ENCODE measurements at regions not wholly inside any gene's neighbourhood (a gene's known extent, or its start where the extent isn't known, plus 50 kb on each side); places are given as distances from the start of the nearest gene placed in this dataset.

GRCh38 chr13:33766329-33767123, 51.4 kb upstream of the RFC3 start:
- BruUV-seq (replicated peaks), result no TSS peak
- TF ChIP-seq CTCF (IDR thresholded peaks at IDR 0.05; ENCODE audit: unreplicated experiment), result no peak
- no peaks in the 10 kb centered on the region for H3K27me3 Mint-ChIP-seq (ENCODE audit: unreplicated experiment)
- no peaks in the 10 kb centered on the region for H3K36me3 Mint-ChIP-seq (ENCODE audit: insufficient read depth, unreplicated experiment)
- CTCF ChIA-PET, result no interaction called here
- H3K9me3 Mint-ChIP-seq (ENCODE audit: low read depth, unreplicated experiment), result no peaks in the 10 kb centered on the region
- no peak for DNase-seq
- H3K27ac Mint-ChIP-seq (ENCODE audit: unreplicated experiment), result no peak overlapping the region
- H3K4me3 Mint-ChIP-seq (ENCODE audit: low read depth, unreplicated experiment), result no peak overlapping the region
- H3K4me1 Mint-ChIP-seq (ENCODE audit: low read depth, unreplicated experiment), result no peaks in the 10 kb centered on the region
- intact Hi-C loops (cut with micrococcal nuclease; ENCODE audit: unreplicated experiment), result no loop called here

- no peak for TF ChIP-seq CTCF (IDR thresholded peaks at IDR 0.05; ENCODE audit: unreplicated experiment)
- H3K9me3 Mint-ChIP-seq (ENCODE audit: low read depth, unreplicated experiment), result no peaks in the 10 kb centered on the region
- BruUV-seq (replicated peaks), result no TSS peak
- no peaks in the 10 kb centered on the region for H3K36me3 Mint-ChIP-seq (ENCODE audit: insufficient read depth, unreplicated experiment)
- intact Hi-C loops (cut with micrococcal nuclease; ENCODE audit: unreplicated experiment), result no loop called here
- H3K4me1 Mint-ChIP-seq (ENCODE audit: low read depth, unreplicated experiment), result no peaks in the 10 kb centered on the region
- H3K27ac Mint-ChIP-seq (ENCODE audit: unreplicated experiment), result no peak overlapping the region
- H3K27me3 Mint-ChIP-seq (ENCODE audit: unreplicated experiment), result no peaks in the 10 kb centered on the region
- H3K4me3 Mint-ChIP-seq (ENCODE audit: low read depth, unreplicated experiment), result no peak overlapping the region
- DNase-seq, result no peak
- CTCF ChIA-PET, result no interaction called here
Measured at GRCh38 chr13:33767140-33767539, 50.8 kb upstream of the RFC3 start.

Measured in Calu3 (cell line).